Effector CD4-positive, alpha-beta T cell (primary cell): ENCODE measurements at regions not wholly inside any gene's neighbourhood (a gene's known extent, or its start where the extent isn't known, plus 50 kb on each side); places are given as distances from the start of the nearest gene placed in this dataset.
"Not testable (repeated sequence)": the region's sequence is repeated elsewhere in the genome, so short reads cannot be mapped to it uniquely, and the experiment has no call there.

Experiments
- DNase-seq: peaks from one replicate; pipeline ENCODE4 v3.0.0-alpha.2; 2020

GRCh38 chr2:176885001-176885643 is 327.5 kb upstream of the HNRNPA3 start:
- DNase-seq: no peak

- no peak for DNase-seq
Observed at GRCh38 chr2:176885661-176886060, 326.9 kb upstream of the HNRNPA3 start.

GRCh38 chr2:176891105-176891504 is 321.5 kb upstream of the HNRNPA3 start:
- DNase-seq: no peak

DNA sequence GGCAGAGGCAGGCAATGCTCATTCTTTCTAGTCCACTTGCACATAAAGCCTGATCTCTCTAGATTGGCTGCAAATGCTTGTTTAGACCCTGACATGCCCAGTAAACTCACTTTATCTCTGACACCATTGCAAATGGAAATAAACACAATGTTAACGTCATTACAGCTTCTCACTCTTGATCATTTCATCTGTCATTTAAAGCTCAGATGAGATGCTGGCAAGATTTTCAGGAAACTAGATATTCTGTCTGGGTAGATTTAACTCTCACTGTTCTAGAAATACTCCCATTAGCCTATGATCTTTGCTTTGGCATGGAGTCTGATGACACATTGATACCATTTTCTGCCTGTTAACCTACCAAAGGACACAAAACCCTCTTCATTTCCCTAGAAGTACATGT is 320.7 kb upstream of the HNRNPA3 start:
- no peak for DNase-seq

DNA sequence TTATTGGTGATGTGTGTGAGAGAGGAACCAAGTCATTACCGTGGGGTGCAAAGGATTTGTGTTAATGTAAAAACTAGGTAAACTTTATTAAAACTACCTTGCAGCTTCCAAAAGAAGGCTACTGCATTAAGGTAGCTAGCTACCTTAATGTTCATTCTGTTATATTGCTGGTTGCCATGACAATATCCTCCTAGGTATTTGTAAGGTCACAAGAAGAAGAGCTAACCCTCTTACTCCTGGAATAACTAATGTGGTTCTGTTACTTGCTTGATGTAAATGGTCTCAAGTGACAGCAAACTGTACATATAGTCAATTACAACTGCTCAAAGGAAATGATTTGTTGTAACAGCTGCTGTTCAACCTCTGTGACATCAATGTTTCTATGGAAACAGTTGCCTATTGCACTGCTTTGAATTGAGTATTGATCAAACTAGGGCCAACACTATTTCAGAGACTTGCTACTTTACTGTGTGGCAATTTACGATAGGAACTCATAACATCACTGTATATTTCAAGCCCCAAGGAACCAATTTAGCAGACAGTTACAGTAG is 319.8 kb upstream of the HNRNPA3 start:
- no peak for DNase-seq

- no peak for DNase-seq
Observed at GRCh38 chr2:176895158-176895557, 317.4 kb upstream of the HNRNPA3 start.

DNA sequence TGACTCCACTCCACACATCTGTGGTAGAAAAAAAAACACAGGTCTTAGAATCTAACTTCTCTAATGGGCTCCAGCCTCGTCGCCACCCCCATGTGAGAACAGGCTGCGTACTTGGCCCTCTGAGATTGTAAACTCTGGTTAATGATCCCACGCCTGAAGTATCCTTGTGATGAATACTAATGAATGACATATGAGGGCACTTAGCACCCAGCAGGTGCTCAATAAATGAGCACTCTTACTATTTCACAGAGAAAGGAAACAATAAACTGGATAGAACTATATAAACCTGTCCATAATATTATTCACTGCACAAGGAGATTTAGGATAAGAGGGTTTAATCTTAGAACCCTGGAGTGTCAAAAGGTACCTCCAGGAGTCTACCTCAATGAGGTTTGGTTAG is 310.1 kb upstream of the HNRNPA3 start:
- no peak for DNase-seq

- DNase-seq: not testable (repeated sequence)
Observed at GRCh38 chr2:176904053-176904452, 308.5 kb upstream of the HNRNPA3 start.

- no peak for DNase-seq
Observed at GRCh38 chr2:176907341-176907740, 305.3 kb upstream of the HNRNPA3 start.

- DNase-seq: no peak
Observed at GRCh38 chr2:176910828-176911227, 301.8 kb upstream of the HNRNPA3 start.

GRCh38 chr2:176913955-176914354 is 298.6 kb upstream of the HNRNPA3 start:
- no peak for DNase-seq

GRCh38 chr2:176914371-176914770 is 298.2 kb upstream of the HNRNPA3 start:
- DNase-seq: no peak

DNA sequence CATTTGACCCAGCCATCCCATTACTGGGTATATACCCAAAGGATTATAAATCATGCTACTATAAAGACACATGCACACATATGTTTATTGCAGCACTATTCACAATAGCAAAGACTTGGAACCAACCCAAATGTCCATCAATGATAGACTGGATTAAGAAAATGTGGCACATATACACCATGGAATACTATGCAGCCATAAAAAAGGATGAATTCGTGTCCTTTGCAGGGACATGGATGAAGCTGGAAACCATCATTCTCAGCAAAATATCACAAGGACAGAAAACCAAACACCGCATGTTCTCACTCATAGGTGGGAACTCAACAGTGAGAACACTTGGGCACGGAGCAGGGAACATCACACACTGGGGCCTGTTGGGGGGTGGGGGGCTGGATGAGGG is 290.0 kb upstream of the HNRNPA3 start:
- DNase-seq: not testable (repeated sequence)

DNA sequence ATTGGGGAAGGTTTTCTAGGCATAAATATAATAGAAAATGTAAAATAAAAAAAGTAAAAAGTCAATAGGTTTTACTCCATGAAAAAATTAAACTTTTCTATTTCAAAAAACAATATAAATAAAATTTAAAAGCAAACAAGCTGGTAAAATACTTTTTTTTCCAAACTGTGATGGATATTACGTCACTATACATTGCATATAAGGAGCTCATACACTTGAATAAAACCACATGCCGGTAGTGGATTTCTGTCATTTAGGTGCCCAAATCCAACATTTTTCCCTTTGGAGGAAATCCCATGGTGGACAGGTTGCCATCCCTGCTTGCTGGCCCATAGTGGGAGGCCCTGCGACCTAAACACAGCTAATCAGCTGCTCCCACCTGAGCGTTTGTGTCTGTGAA is 289.4 kb upstream of the HNRNPA3 start:
- no peak for DNase-seq

GRCh38 chr2:176924909-176925534 is 287.6 kb upstream of the HNRNPA3 start:
- no peak for DNase-seq

GRCh38 chr2:176926453-176926852 is 286.1 kb upstream of the HNRNPA3 start:
- no peak for DNase-seq

- DNase-seq: not testable (repeated sequence)
Observed at GRCh38 chr2:176929387-176929786, 283.2 kb upstream of the HNRNPA3 start.

GRCh38 chr2:176931588-176932563 is 280.7 kb upstream of the HNRNPA3 start:
- no peak for DNase-seq

- no peak for DNase-seq
Observed at GRCh38 chr2:176934131-176934530, 278.5 kb upstream of the HNRNPA3 start.

GRCh38 chr2:176934869-176935415 is 277.7 kb upstream of the HNRNPA3 start:
- no peak for DNase-seq

GRCh38 chr2:176935543-176936102 is 277.0 kb upstream of the HNRNPA3 start:
- DNase-seq: no peak

DNA sequence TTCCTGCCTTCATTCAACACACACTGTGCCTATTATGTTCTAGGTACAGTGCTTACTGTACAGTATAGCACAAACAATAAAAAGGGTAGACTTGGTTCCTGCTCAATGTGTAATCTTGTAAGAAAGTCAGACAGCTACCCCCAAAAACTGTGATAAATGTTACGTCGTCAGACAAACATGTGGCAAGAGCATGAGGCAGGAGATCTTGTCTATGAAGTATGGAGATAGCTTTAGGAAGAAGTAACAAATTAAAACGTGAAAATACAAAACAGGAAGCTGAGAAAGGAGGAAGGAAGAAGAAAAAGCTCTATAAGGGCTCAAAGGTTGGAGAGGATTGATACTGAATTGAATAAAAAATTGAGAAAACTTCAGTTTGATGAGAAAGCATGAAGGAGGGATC is 276.2 kb upstream of the HNRNPA3 start:
- DNase-seq: no peak

- DNase-seq: no peak
Observed at GRCh38 chr2:176944998-176945397, 267.6 kb upstream of the HNRNPA3 start.
